ENCODE measurements at regions not wholly inside any gene's neighbourhood (a gene's known extent, or its start where the extent isn't known, plus 50 kb on each side); places are given as distances from the start of the nearest gene placed in this dataset.

- TF ChIP-seq CTCF (IDR thresholded peaks at IDR 0.05) (no peak), POLR2A (IDR thresholded peaks at IDR 0.05) (no peak)
These were observed 583.5 kb upstream of the ZP4 start for GRCh38 chr1:238474263-238474662.
